ENCODE measurements at regions not wholly inside any gene's neighbourhood (a gene's known extent, or its start where the extent isn't known, plus 50 kb on each side); places are given as distances from the start of the nearest gene placed in this dataset.

GRCh38 chr7:3119963-3120362 lies 76.3 kb upstream of the CARD11 start:
- no peak for TF ChIP-seq SMC3 (conservative IDR thresholded peaks at IDR 0.05; ENCODE audit: poor library complexity)
- TF ChIP-seq RAD21 (conservative IDR thresholded peaks at IDR 0.05): no peak
- no peak for TF ChIP-seq CTCF (IDR thresholded peaks at IDR 0.05; ENCODE audit: poor library complexity, severe bottlenecking)

All from neural cell (in vitro differentiated cells).